Erythroblast (primary cell): ENCODE measurements at regions not wholly inside any gene's neighbourhood (a gene's known extent, or its start where the extent isn't known, plus 50 kb on each side); places are given as distances from the start of the nearest gene placed in this dataset.

Source experiments
- GATA1 ChIP-seq: IDR thresholded peaks from 2 replicates; pipeline ENCODE4 v1.6.1; 2011; ENCODE audit warnings: low read depth, mild to moderate bottlenecking, control low read depth, low read length, moderate library complexity
- POLR2A ChIP-seq: IDR thresholded peaks from 2 replicates; pipeline ENCODE4 v1.6.1; 2011; ENCODE audit warnings: mild to moderate bottlenecking, low read length

DNA sequence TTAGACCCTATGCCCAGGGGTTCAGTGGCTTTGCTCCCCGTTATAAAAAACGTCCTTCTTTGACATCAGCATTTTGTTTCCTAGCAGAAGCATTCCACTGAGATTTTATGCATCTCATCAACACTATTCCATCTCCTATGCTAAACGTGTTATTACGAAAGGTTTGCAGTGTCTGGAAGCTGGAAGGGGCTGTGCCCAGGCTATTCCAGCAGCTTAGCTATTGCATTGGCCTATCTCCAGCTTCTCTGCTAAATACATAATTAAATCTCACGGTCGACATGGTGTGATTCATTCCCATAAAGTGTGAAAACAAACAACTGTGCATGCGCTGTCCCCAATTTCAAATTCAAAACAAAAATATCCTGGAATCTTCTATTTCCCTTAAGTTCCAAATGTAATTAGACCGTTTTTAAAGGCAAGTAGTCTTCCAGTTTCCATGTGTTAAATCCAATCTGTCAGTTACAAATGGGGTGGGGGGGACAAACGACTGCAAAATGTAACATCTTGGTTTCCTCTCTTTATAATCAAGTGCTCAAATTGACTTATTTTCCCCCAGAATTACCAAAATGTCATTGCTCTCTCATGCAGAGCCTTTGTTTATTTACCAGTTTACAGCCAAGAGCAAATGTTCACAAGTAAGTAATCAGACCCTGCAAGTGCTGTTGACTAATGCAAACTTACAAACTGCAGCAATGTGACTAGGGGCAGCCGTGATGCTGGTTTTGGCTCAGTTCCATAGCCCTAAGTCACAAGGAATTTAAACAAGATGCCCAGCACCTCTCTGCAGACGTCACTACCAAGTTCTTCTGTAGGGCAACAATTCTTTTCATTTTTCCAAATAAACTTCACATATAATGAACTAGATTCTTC is 212.3 kb upstream of the RORB start:
- TF ChIP-seq POLR2A, result no peak
- TF ChIP-seq GATA1, result no peak
